ENCODE measurements at regions not wholly inside any gene's neighbourhood (a gene's known extent, or its start where the extent isn't known, plus 50 kb on each side); places are given as distances from the start of the nearest gene placed in this dataset.
"Not testable (repeated sequence)": the region's sequence is repeated elsewhere in the genome, so short reads cannot be mapped to it uniquely, and the experiment has no call there.

DNA sequence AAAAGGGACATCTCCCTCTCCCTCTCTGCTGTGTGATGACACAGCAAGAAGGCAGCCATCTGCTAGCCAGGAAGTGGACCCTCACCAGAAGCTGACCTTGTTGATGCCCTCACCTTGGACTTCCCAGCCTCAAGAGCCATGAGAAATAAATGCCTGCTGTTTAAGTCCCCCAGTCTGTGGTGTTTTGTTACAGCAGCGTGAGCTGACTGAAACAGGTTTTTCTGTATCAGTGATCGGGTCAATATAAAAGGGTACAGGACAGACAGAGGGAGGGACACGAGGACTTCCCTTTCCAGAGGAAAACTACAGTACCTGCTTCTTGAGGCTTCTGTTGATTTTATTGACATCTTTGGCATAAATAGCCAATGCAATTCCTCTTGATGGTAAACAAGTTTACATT, 510.3 kb upstream of the CHAC2 start:
- DNase-seq: no peak

DNA sequence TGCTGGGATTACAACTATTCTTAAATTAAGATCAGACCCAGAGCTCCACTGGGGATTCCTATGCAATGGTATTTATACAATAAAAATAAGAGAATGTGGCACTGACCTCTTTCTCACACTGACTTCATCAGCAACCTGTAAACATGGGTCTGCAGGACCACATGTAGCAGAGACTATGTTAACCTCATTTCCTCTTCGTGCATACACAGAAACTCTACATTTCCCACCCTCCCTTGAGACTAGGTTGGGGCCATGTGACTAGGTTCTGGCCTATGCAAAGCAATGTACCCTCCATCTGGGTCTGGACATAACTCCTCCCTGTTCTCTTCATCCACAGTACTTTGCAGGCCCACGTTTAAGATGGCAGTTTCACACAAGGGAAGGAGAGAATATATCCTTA, 514.4 kb upstream of the CHAC2 start:
- no peak for DNase-seq

DNA sequence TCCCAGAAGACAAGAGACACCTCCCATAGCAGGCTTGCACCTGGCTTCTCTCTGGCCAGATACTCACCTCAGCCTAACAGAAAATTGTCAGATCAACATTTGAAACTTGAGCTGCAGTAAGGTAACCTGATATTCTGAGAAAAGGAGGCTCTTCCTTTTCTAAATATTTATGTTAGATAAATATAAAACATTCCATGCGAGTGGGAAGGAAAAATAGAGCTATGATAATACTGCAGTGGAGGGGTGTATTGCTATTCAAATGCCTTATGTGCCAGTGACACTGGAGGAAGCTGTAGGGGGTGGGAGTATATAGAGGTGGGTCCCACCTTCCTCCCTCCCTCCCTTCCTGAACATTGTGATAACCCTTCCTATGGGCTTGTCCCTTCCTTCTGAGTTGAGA, 515.5 kb upstream of the CHAC2 start:
- no peak for DNase-seq

DNA sequence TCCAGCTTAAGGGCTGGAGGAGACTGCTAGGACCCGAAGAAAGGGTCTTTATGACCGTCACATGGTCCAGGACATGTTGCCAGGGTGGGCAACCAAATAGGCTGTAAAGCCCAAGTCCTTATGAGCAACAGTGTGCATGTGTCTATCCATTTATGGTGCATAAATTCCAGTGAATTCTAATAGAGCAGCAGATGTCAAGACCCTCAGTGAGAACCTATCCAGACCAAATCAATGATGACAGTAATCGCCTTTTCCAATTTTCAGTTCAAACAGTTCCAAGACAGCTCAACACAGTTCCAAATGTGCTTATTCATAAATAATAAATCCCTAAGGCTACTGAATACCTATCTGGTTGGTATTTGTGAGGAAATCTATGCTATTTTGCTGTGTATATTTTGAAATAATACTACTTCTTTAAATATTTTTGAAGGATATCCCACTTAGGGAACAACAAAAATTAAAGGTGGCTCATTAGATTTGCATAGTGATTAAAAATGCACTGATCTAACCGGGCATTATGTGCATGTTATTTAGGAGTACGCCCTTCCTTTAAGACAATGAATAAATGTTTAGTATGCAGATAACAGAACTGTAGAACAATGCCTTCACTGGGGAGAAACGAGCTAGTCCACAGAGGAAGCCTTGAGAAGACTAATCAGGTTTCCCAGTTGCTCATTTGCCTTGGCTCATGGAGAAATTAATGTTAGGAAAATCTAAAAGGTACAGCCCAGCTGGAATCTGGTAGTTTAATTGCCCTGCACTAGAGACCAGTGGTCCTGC, 519.5 kb upstream of the CHAC2 start:
- no peak for DNase-seq

DNA sequence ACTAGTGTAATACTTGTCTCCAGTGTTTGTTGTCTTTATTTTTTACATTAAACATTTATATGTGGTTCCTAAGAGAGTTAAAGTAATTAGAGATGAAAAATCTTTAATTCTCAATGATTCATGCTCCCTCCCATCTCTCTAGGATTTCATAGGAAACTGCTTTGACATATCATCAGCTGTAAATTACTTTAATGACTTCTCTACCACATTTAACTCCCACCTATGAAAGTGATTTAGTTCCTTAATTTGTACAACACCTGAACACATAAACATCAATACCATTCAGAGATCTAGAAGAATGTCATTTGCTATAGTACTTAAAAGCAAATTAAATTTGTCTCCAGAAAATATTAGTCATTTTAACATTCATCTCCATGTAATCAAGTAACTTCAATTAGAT, 524.2 kb upstream of the CHAC2 start:
- DNase-seq: no peak

DNA sequence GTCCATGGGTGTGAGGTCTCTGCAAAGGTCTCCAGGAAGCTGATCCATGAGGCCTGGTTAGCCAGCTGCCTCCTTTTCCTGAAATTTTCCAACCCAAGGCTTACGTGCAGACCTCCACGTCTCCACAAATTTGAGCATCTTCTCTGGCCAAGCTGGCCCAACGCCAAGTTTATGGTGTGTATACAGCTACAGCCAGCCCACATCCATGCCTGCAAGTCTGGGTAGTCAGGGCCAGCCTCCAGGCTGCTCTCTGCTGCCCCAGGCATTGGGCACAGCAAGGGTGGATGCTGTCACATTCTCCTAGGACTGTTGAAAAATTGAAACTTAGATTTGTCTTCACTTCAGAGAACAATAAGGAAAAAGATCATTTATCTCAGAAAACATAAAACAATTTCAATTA, 525.5 kb upstream of the CHAC2 start:
- no peak for DNase-seq

DNA sequence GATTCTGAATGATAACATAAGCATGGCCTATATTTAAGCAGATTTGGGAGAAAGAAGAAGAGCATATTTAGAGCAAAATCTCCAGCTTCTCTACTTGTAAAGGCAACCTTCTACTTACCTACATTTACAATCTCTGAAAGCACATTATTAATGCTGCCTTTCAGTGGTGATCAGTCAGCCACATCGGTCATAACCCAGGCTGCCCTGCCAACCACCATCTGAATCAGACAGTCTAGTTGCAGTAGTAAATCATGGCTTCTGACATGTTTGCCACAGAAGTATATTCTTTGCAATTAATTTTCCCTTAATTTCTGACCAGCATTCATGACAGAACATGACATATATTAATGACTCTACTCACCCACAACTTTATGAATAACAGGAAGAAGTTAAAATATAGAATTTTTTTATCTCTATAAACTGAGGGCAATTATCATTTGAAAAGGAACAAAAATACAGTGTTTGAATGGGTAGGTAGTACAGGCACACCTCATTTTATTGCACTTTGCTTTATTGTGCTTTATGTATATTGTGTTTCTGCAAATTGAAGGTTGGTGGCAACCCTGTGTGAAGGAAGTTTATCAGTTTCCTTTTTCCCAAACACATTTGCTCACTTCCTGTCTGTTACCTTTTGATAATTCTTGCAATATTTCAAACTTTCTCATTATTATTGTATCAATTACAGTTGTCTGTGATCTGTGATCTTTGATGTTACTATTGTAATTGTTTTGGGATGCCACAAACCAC, 531.6 kb upstream of the CHAC2 start:
- no peak for DNase-seq

DNA sequence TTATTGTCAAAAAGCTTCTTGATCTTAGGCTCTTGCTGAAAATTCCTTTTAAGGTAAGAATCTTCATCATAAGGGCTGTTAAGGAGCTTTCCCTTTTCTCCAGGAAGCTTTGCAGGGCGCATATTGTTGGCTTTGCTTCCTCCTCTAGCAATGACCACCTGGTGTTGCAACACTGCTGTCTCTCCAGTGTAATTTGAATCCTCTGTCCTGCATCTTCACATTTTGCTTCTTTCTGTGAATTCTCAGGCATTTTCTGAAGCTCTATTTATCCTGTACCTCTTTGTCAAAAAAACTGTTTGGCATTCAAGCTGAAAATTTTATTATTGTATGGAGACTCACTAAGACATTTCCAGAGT, 533.1 kb upstream of the CHAC2 start:
- DNase-seq: no peak

DNA sequence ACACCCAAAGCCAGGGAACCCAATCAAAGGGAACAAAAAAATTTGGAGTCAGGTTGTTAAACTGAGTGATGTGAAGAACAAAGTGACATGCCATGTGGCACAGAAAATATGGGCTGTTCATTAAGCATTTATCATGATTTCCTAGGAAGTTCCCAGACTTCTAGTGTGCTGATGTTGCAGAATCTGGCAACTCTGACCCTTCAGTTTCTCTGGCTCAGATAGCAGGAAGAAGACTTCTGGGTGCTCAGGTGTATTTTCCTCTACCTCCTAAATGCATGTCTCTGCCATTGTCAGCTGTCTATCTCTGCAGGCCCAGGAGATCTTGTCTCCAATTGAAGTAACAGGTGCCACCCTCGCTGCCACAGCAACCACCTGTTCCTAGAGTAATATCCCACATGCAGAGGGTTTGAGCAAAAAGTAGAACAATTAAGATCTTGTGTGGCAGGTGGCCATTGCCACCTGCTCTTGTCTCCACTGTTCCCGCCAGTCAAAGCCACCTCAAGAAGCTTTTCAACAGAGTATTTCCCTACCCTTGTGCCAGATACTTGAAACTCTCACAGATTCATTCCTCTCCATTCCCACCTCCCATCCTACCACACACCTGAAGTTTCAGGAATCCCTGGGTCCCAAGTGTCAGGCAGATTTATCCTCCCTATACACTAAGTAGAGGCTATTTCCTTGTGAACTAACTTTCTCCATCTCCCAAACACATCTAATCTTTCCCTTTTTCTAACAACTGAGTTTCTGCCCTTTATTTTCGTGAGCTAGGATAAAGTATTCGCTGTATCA, 533.7 kb upstream of the CHAC2 start:
- DNase-seq: no peak

DNA sequence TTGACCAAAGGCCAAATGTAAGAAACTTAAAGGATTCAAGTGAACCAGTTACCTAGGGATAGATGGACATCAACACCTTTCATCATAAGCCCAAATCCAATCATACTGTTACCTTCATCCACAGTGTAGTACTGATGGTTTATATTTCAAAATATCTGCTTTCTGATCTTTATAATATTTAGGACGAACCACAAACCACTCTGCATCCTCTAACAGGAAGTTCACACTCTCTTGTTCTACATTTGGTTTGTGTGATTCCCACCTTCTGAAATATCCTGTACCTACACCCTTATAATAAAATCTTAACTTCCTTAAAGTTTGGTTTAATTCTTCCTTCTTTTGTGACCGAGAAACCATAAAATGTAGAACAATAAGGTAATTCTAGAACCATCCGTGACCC, 535.7 kb upstream of the CHAC2 start:
- no peak for DNase-seq

DNA sequence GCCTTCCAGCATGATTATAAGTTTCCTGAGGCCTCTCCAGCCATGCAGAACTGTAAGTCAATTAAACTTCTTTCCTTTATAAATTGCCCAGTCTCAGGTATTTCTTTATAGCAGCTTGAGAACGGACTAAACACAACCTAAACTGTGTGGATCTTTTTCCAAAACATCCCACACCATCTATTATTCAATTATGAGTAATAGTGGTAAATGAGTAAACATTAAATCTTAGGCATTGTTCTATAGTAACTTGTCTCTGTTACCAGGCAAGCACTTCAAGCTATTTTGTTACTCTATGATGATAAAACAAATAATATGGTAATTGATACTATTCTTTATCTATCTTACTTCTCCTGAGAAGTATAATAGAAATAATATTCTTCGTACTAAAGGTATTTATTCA, 536.9 kb upstream of the CHAC2 start:
- DNase-seq: no peak

DNA sequence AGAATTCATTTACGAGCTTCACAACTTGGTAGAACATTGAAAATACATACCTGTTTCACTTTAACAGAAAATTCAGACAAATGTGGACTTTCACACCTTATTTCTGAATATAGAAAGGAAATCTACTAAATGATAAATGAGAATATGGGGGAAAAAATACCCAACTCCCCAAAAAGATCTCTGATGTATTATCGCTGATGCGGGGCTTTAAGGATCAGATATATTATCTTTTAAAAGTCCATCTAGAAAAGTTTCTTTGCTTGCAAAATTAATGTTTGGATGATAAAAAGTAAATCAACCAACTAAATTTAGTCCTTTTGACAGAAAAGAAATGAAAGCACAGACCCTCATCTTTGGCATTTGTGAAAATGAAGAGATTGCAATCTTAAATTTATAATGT, 540.1 kb upstream of the CHAC2 start:
- no peak for DNase-seq

DNA sequence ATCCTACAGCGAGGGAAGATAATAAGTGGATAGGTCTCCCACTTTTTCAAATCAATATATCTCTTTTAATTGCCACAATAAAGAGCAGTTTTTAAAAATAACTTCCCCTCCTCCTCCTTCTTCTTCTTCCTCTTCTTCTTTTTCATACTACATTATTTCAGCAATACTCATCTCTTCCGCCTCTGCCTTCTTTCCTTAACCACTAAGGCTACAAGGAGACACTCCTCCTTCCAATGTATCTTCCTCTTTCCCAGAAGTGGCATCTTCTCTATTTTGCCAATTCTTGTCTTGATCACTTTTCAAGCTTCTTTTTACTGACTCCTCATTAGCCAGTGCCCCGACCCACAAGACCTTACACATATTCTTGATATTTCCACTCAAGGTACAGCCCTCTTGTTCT, 546.6 kb upstream of the CHAC2 start:
- DNase-seq: no peak

DNA sequence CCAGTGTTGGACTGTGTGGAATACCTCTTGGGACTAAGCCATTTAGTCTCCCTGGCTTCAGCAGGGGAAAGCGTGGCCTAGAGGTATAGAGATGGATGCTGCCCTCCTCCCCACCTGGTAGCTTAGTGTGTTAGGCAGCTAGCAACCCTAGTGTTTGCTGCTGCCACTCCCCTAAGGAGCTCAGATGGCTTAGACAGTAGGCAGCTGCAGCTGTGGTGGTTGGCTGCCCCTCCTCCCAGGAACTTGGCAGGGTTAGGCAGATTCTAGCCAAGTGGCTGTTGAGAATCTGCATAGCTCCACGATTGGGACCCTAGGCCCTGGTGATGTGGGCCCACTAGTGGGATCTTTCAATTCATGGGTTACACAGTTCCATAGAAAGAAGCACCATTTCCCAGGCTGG, 550.4 kb upstream of the CHAC2 start:
- DNase-seq: no peak

DNA sequence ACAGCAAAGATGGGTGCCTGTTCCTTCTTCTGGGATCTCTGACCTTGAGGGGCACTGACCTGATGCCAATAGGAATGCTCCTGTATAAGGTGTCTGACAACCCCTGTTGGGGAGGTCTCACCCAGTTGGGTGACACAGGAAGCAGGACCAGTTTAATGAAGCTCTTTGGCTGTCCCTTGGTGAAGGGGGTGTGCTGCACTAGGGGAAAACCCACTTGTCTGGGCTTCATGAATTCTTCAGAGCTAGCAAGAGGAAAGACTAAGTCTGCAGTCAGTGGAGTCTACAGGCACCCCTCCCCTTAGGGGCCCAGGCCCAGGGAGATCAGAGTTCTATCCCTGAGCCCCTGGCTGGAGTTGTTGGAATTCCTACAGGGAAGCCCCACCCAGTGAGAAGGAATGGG, 550.8 kb upstream of the CHAC2 start:
- DNase-seq: no peak

DNA sequence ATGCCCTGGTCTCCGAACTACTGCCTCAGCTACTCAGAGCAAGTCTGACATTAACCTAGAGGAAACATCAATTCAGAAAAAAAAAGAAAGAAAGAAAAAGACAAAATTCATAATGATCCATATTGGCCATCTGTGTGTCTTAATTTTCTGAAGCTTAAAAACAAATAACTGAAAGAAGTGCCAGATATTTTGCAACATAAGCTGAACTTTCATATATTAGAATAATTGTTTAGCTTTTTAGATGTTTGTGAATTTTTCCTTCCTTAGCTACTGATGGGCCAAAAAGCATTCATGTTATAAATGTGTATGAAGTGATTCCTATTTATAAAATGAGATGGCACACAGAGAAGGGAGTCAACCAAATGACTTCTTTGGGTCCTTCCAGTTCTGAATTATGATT, 555.0 kb upstream of the CHAC2 start:
- no peak for DNase-seq

DNA sequence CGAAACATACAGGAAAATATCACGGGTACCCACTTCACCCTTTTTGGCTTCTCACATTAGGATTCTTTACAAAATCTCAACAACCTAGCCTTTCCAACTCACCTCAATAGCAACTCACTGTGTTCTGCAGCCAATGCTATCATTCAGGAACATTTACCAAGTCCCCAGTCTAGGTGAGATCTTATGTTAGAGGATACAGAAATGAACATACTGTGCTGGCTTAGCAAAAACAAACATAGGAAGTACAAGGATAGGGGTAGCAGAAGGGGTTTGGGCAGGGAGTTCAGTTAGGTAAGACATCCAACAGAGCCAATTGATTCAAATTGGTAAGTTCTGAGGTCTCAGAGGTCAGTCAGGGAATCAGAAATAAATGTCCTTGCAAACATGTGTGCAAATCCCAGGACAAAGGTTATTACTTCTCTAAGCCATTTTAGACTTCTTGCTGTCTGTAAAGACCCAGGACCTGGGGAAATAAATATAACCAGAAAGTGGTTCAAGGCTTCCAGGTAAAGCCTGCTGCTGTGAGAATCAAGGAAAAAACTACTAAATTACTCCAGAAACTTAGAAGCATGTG, 556.3 kb upstream of the CHAC2 start:
- no peak for DNase-seq

DNA sequence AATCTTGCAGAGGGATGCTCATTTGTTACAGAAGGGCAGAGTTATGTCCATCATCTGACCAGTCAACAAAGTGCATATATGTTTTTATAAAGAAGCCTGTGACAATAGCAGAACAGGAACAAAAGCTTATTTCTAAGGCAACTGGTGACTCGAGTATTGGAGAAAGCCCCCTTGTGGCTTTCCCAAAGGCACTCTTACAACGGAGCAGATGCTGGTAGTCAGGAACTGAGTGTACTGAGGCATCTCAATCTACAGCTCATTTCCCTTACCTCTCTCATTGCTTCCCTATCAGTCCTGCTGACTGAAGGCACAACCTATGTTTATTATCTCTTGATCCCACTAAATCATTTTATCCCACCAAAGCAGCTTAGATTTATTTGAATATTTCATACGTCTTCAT, 557.1 kb upstream of the CHAC2 start:
- DNase-seq: no peak

DNA sequence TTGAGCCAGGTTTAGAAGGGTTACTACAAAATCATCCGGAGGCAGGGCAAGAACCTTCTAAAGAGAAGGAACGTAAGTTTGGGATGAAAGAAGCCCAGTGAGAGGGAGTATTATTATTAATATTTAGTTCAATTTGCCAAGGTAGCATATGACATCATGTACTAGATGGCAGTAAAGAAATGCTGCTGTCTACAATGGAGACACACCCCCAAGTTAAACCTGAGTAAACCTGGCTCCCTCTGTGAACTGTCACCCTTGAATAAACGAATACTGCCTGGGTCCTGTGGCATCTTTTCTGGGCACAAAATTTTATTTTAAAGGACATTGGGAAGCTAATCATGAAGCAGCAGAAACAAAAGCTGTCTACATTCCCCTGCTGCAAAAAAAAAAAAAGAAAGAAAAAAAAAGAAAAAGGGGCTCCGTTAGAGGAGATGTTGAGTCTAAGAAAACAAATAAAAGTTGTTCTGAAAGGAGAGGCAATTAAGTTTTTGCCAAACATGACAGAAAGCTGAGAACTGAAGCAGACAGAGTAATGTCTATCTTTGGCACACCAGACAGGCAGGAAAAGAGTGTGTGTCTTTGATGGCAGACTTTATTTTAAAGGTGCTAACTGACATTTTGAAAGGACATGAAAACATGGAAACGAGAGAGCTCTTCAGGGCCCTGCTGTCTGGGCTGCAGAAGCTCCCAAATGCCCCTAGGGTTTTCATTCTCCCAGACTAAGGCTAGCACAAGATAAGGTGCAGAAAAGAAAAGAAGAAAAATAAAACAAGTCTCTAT, 557.7 kb upstream of the CHAC2 start:
- no peak for DNase-seq

DNA sequence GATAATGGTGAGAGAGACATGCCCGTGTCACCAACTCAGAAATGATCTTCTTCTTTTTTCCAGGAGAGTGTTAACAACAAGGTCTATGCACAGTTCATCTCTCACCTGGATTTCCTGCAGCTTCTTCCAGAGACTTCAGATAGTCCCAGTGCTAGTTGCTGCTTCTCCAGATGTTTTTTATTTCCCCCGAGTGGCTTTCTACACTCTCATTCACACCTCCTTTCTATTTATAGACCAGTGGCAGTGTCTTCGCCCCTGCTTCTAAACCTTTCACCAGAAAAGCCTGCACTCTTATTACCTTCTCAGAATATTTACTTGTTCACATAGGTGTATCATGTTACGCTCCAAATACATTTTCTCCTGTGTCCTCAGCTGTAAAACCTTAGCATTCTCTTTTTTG, 558.8 kb upstream of the CHAC2 start:
- DNase-seq: no peak

DNA sequence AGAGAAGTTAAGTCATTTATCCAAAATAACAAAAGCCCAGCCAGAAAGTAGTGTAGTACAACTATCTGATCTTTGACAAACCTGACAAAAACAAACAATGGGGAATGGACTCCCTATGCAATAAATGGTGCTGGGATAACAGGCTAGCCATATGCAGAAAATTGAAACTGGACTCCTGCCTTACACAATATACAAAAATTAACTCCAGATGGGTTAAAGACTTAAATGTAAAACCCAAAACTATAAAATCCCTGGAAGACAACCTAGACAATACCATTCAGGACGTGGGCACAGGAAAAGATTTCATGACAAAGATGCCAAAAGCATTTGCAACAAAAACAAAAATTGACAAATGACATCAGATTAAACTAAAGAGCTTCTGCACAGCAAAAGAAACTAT, 561.4 kb upstream of the CHAC2 start:
- not testable (repeated sequence) for DNase-seq

DNA sequence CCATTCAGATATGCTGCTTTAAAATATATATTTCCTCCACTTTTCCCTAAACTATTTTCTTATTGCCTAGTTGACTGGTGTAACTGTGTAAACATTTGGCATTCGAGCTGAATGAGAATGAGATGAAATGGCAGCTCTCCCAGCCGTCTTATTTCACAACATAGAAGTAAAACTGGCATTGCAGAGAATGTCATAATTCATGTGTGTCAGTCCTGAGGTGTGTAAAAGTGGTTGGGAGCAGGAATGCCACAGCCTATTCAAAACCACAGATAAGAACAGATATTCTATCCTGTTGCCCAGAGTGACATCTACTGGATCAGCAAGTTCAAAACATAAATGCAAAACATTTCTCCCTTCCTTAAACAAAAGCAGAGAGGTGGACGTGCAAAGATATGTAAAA, 565.5 kb upstream of the CHAC2 start:
- DNase-seq: no peak

DNA sequence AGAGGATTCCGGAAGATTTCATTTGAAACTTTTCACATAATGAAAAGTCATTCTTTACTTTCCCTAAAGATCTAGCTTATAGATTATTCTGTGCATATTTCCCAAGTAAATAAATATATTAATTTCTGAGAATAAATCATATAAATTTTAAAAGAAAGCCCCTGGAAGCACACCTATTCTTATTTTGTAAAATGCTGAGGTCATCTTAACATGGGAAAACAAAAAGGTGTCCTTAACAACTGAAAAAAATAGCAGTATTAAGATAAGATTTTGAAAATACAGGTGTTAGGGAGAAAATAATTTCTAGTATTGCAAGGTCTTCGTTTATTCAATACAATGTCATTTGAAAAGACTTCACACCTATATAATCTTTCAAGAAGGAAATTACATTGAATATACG, 567.5 kb upstream of the CHAC2 start:
- no peak for DNase-seq
